Neuronal stem cell (in vitro differentiated cells): ENCODE measurements at regions not wholly inside any gene's neighbourhood (a gene's known extent, or its start where the extent isn't known, plus 50 kb on each side); places are given as distances from the start of the nearest gene placed in this dataset.
A peak's percentile ranks its signal among the peaks of the same experiment; 100 is the strongest.

ENCODE experiments used
- DNase-seq: peaks from one replicate; pipeline ENCODE4 v3.0.0-alpha.2; 2013; ENCODE audit warnings: low spot score
- H2AFZ ChIP-seq: one replicate; pipeline ENCODE4 v1.6.1; 2013; ENCODE audit warnings: mild to moderate bottlenecking, low read length, inconsistent platforms
- H2AK5ac ChIP-seq: 2 replicates; pipeline ENCODE4 v1.6.1; 2013; ENCODE audit warnings: low read depth, mild to moderate bottlenecking, inconsistent platforms, low read length, moderate library complexity, mixed read lengths
- H2BK120ac ChIP-seq: 2 replicates; pipeline ENCODE4 v1.6.1; 2013; ENCODE audit warnings: low read depth, mild to moderate bottlenecking, inconsistent platforms, low read length, moderate library complexity, mixed read lengths
- H2BK12ac ChIP-seq: one replicate; pipeline ENCODE4 v1.6.1; 2013; ENCODE audit warnings: low read length, inconsistent platforms
- H2BK15ac ChIP-seq: 2 replicates; pipeline ENCODE4 v1.6.1; 2013; ENCODE audit warnings: mild to moderate bottlenecking, low read length, inconsistent platforms, mixed read lengths
- H2BK5ac ChIP-seq: one replicate; pipeline ENCODE4 v1.6.1; 2013; ENCODE audit warnings: inconsistent platforms, mild to moderate bottlenecking, low read length, moderate library complexity
- H3K14ac ChIP-seq: one replicate; pipeline ENCODE4 v1.6.1; 2013; ENCODE audit warnings: low read length, inconsistent platforms
- H3K18ac ChIP-seq: 2 replicates; pipeline ENCODE4 v1.6.1; 2013; ENCODE audit warnings: low read length, inconsistent platforms
- H3K23ac ChIP-seq: 2 replicates; pipeline ENCODE4 v1.6.1; 2013; ENCODE audit warnings: low read depth, mild to moderate bottlenecking, mixed read lengths, low read length, inconsistent platforms; ENCODE audit not compliant: poor library complexity
- H3K27ac ChIP-seq: replicated peaks from 3 replicates; pipeline ENCODE4 v1.5.1; 2013; ENCODE audit warnings: low read length, inconsistent platforms
- H3K27me3 ChIP-seq, 3 experiments: 2 replicates each; pipeline ENCODE4 v1.6.1; 2013; ENCODE audit warnings: low read length in 3 of 3, mild to moderate bottlenecking in 2 of 3, inconsistent platforms in 1 of 3, low read depth in 1 of 3, mixed read lengths in 1 of 3, moderate library complexity in 1 of 3; ENCODE audit not compliant: control insufficient read depth in 3 of 3, insufficient read depth in 3 of 3
- H3K36me3 ChIP-seq, 2 donors: replicated peaks in 1 of 2; 2 replicates each; pipeline ENCODE4 v1.6.1; 2013; ENCODE audit warnings: low read length in 2 of 2; ENCODE audit not compliant: control insufficient read depth in 2 of 2, insufficient read depth in 2 of 2
- H3K4ac ChIP-seq: 2 replicates; pipeline ENCODE4 v1.6.1; 2013; ENCODE audit warnings: inconsistent platforms, mild to moderate bottlenecking, low read length, moderate library complexity
- H3K4me1 ChIP-seq, 2 donors: 1 replicate in 1 of 2; 2 replicates in 1 of 2; pipeline ENCODE4 v1.6.1; 2013; ENCODE audit warnings: low read length in 2 of 2, low read depth in 1 of 2; ENCODE audit not compliant: control insufficient read depth in 2 of 2, insufficient read depth in 1 of 2
- H3K4me2 ChIP-seq: one replicate; pipeline ENCODE4 v1.6.1; 2013; ENCODE audit warnings: mild to moderate bottlenecking, low read length, inconsistent platforms; ENCODE audit not compliant: insufficient read depth, poor library complexity, severe bottlenecking
- H3K4me3 ChIP-seq, 2 donors: 2 replicates each; pipeline ENCODE4 v1.5.1; 2013; ENCODE audit warnings: low read length in 2 of 2, mild to moderate bottlenecking in 2 of 2, inconsistent platforms in 1 of 2, moderate library complexity in 1 of 2
- H3K79me1 ChIP-seq: one replicate; pipeline ENCODE4 v1.6.1; 2013; ENCODE audit warnings: low read depth, mild to moderate bottlenecking, inconsistent platforms, low read length, moderate library complexity
- H3K9ac ChIP-seq: one replicate; pipeline ENCODE4 v1.6.1; 2013; ENCODE audit warnings: mild to moderate bottlenecking, low read depth, low read length, inconsistent platforms; ENCODE audit not compliant: poor library complexity
- H3K9me3 ChIP-seq, 2 donors: replicated peaks in 1 of 2; 2 replicates each; pipeline versions ENCODE3 to v1.6.1; 2013; ENCODE audit warnings: low read length in 2 of 2, mild to moderate bottlenecking in 2 of 2, inconsistent platforms in 1 of 2, low read depth in 1 of 2, mixed read lengths in 1 of 2, moderate library complexity in 1 of 2; ENCODE audit not compliant: control insufficient read depth in 2 of 2, insufficient read depth in 1 of 2
- H4K8ac ChIP-seq: one replicate; pipeline ENCODE4 v1.6.1; 2013; ENCODE audit warnings: low read depth, mild to moderate bottlenecking, inconsistent platforms, low read length, moderate library complexity
- H4K91ac ChIP-seq: one replicate; pipeline ENCODE4 v1.6.1; 2013; ENCODE audit warnings: low read length, low read depth, mild to moderate bottlenecking, inconsistent platforms; ENCODE audit not compliant: poor library complexity
- WGBS, 2 donors: extraction: QIAGEN DNeasy Blood & Tissue Kit; methylation state at CpG; one replicate each; pipeline ENCODE4 v1.1.7; 2013; ENCODE audit warnings: missing lambda C conversion rate in 2 of 2, mixed read lengths in 1 of 2; ENCODE audit not compliant: insufficient read length in 2 of 2, insufficient replicate concordance in 1 of 2; ENCODE audit errors: extremely low coverage in 2 of 2; 5-methylcytosine and 5-hydroxymethylcytosine counted together

GRCh38 chr4:184548648-184549341, 74.4 kb upstream of the IRF2 start:
- H3K9me3 ChIP-seq: no peaks in the 10 kb centered on the region
- no peak overlapping the region for H3K9ac ChIP-seq
- no peaks in the 10 kb centered on the region for H3K27me3 ChIP-seq
- no peak overlapping the region for H2AK5ac ChIP-seq
- no peak overlapping the region for H3K27ac ChIP-seq
- H3K4me1 ChIP-seq: no peaks in the 10 kb centered on the region
- H2BK120ac ChIP-seq: no peak overlapping the region
- no peak overlapping the region for H3K4ac ChIP-seq
- H2BK12ac ChIP-seq: no peak overlapping the region
- peak overlapping the region; percentile 80 for H2AFZ ChIP-seq
- H3K18ac ChIP-seq: peak overlapping the region; percentile 29
- H4K8ac ChIP-seq: no peak overlapping the region
- H2BK5ac ChIP-seq: no peak overlapping the region
- H3K79me1 ChIP-seq: no peaks in the 10 kb centered on the region
- no CpG with 5 or more reads among the region's 20 CpGs for WGBS, 2 donors
- no peaks in the 10 kb centered on the region for H3K36me3 ChIP-seq
- no peak overlapping the region for H3K4me2 ChIP-seq
- DNase-seq: no peak
- no peak overlapping the region for H3K4me3 ChIP-seq
- H3K23ac ChIP-seq: no peak overlapping the region
- no peak overlapping the region for H3K14ac ChIP-seq
- no peak overlapping the region for H2BK15ac ChIP-seq
- H4K91ac ChIP-seq: no peak overlapping the region

DNA sequence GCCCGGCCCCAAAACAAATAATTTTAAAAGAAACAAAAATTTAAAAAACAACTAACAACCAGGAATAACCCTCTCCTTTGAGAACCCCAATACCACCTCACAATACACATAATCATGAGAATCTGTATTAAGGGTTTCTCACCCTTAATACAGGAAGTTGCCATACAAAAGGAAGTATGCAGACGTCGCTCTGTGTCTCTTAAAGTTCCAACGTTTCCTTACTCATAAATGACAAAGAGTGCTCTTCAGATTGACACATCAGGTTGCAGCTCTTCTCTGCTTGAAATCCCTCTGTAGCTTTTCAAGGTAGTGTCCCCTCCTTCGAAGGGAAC, 73.9 kb upstream of the IRF2 start:
- WGBS, 2 donors: no CpG with 5 or more reads among the region's 5 CpGs

GRCh38 chr4:184544788-184545409, 70.5 kb upstream of the IRF2 start:
- Histone ChIP-seq H3K9ac (no peak overlapping the region), H2BK15ac (no peak overlapping the region), H2BK120ac (no peak overlapping the region), H3K27me3 (no peaks in the 10 kb centered on the region), H2BK5ac (no peak overlapping the region), H3K23ac (no peak overlapping the region), H3K36me3 (no peaks in the 10 kb centered on the region), H3K79me1 (no peaks in the 10 kb centered on the region), H4K8ac (no peak overlapping the region), H2AFZ (no peak overlapping the region), H2AK5ac (no peak overlapping the region), H3K14ac (no peak overlapping the region), H3K4me1 (no peaks in the 10 kb centered on the region), H3K4me2 (no peak overlapping the region), H3K27ac (no peak overlapping the region), H4K91ac (no peak overlapping the region), H3K4ac (no peak overlapping the region), H2BK12ac (no peak overlapping the region), H3K9me3 (no peaks in the 10 kb centered on the region), H3K18ac (no peak overlapping the region), H3K4me3 (no peak overlapping the region)
- DNase-seq: no peak
- WGBS, 2 donors: no CpG with 5 or more reads among the region's 4 CpGs

More for the DNA sequence above, 73.9 kb upstream of the IRF2 start:
- Histone ChIP-seq H3K18ac (no peak overlapping the region), H3K23ac (no peak overlapping the region), H2AFZ (peak overlapping the region; percentile 80), H2BK15ac (no peak overlapping the region), H3K14ac (no peak overlapping the region), H3K79me1 (no peaks in the 10 kb centered on the region), H2BK120ac (no peak overlapping the region), H3K4me2 (no peak overlapping the region), H3K27ac (no peak overlapping the region), H3K4me3 (no peak overlapping the region), H3K4me1 (no peaks in the 10 kb centered on the region), H3K9me3 (no peaks in the 10 kb centered on the region), H3K36me3 (no peaks in the 10 kb centered on the region), H3K9ac (no peak overlapping the region), H3K4ac (no peak overlapping the region), H2BK5ac (no peak overlapping the region), H3K27me3 (no peaks in the 10 kb centered on the region), H2AK5ac (no peak overlapping the region), H4K91ac (no peak overlapping the region), H4K8ac (no peak overlapping the region), H2BK12ac (no peak overlapping the region)
- no peak for DNase-seq

GRCh38 chr4:184541907-184542306, 67.6 kb upstream of the IRF2 start:
- H3K4me2 ChIP-seq: no peak overlapping the region

More at GRCh38 chr4:184541907-184542306, 67.6 kb upstream of the IRF2 start:
- no peak overlapping the region for H3K23ac ChIP-seq
- no peak overlapping the region for H4K8ac ChIP-seq
- H3K27ac ChIP-seq: no peak overlapping the region
- no peak overlapping the region for H3K9ac ChIP-seq
- no peak overlapping the region for H3K4me3 ChIP-seq
- H3K9me3 ChIP-seq: no peaks in the 10 kb centered on the region
- H3K4me1 ChIP-seq: no peaks in the 10 kb centered on the region
- H4K91ac ChIP-seq: no peak overlapping the region
- WGBS, 2 donors: no CpG with 5 or more reads among the region's 5 CpGs
- no peak overlapping the region for H2AFZ ChIP-seq
- DNase-seq: no peak
- no peaks in the 10 kb centered on the region for H3K79me1 ChIP-seq
- H3K14ac ChIP-seq: no peak overlapping the region
- no peak overlapping the region for H3K18ac ChIP-seq
- no peaks in the 10 kb centered on the region for H3K36me3 ChIP-seq
- no peak overlapping the region for H2BK15ac ChIP-seq
- no peak overlapping the region for H2BK5ac ChIP-seq
- no peak overlapping the region for H3K4ac ChIP-seq
- no peak overlapping the region for H2BK12ac ChIP-seq
- peaks cover 0 to 3% (median 0%) of the 10 kb centered on the region in 3 experiments for H3K27me3 ChIP-seq
- no peak overlapping the region for H2BK120ac ChIP-seq
- no peak overlapping the region for H2AK5ac ChIP-seq
